Thyroid gland (tissue), 4 donors: ENCODE measurements at regions not wholly inside any gene's neighbourhood (a gene's known extent, or its start where the extent isn't known, plus 50 kb on each side); places are given as distances from the start of the nearest gene placed in this dataset.

ENCODE experiments used
- CTCF ChIP-seq, 6 experiments: fragments of 200-600 bp in 3 of 6; fragments of 450-650 bp in 3 of 6; sonication (generic) in 3 of 6; IDR thresholded peaks; one replicate each; pipeline ENCODE4 v1.5.1; 2016 to 2019; ENCODE audit warnings: antibody characterized with exemption in 6 of 6, mild to moderate bottlenecking in 2 of 6, inconsistent platforms in 1 of 6, moderate library complexity in 1 of 6
- POLR2A ChIP-seq, 2 donors: fragments of 450-650 bp; IDR thresholded peaks; one replicate each; pipeline ENCODE4 v1.6.1; 2017; ENCODE audit warnings: antibody characterized with exemption in 2 of 2, mild to moderate bottlenecking in 2 of 2, moderate library complexity in 1 of 2

GRCh38 chr15:91424001-91424400 is 323.9 kb downstream of the SV2B start:
- no peak for TF ChIP-seq CTCF (IDR thresholded peaks at IDR 0.05)
- TF ChIP-seq POLR2A (IDR thresholded peaks at IDR 0.05) = no peak
